ENCODE measurements at regions not wholly inside any gene's neighbourhood (a gene's known extent, or its start where the extent isn't known, plus 50 kb on each side); places are given as distances from the start of the nearest gene placed in this dataset.

DNA sequence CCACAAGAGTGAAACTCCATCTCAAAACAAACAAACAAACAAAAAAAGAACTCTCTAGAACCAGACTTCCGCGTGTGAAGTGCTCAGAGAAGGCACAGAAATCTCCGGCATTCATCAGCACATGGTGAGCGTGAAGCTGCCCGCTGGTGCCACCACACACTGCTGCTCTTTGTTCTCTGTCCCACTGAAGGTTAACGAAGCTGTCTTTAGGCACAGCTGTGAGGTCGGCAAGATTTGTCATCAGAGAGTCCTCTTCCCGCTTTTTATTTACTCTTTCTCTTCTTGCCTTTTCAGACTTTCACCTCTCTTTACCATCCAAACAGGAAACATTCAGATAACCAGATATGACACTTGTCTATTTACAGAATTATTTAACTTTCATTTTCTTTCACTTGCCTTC, 115.2 kb upstream of the ARGLU1 start:
- DNase-seq (ENCODE audit: low read depth in 4 of 4, low spot score in 2 of 4): no peak

DNA sequence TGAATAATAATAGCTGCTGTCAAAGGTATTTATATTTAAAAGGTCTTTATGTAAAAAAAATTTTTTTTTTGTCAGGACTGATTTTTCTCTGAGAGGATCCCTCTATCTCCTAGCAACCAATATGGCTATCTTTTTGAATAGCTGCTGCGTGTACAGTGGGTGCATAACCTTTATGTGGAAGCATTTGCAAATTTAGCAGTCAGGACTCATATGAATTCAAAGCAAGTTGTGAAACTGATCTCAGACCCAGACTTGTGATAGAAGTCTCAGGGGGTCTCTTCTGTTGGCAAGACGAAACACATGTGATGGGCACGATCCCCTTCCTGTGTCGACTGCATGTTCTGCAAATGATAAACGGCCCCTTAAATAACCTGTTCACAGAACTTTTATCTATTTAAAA, 114.1 kb upstream of the ARGLU1 start:
- DNase-seq (ENCODE audit: low read depth in 4 of 4, low spot score in 2 of 4): no peak

DNA sequence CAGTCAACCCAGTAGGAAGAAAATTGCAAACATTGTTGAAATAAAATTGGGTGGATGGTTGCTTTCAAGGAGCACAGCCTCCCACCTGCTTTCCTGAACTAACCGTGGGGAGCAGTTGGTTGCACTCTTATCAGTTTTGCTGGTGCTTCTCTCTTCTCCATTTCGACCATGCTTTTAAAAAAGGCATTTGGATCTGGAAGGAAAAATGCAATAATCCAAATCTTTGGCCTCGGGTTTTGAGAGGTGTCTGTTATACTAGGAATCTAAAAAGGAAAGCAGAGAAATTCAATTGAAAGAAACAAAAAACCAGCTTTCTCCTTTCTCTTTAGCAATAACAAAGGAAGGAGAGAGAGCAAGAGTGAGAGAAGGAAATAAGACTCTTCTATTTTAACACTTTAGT, 113.6 kb upstream of the ARGLU1 start:
- DNase-seq (ENCODE audit: low read depth in 4 of 4, low spot score in 2 of 4): no peak

DNA sequence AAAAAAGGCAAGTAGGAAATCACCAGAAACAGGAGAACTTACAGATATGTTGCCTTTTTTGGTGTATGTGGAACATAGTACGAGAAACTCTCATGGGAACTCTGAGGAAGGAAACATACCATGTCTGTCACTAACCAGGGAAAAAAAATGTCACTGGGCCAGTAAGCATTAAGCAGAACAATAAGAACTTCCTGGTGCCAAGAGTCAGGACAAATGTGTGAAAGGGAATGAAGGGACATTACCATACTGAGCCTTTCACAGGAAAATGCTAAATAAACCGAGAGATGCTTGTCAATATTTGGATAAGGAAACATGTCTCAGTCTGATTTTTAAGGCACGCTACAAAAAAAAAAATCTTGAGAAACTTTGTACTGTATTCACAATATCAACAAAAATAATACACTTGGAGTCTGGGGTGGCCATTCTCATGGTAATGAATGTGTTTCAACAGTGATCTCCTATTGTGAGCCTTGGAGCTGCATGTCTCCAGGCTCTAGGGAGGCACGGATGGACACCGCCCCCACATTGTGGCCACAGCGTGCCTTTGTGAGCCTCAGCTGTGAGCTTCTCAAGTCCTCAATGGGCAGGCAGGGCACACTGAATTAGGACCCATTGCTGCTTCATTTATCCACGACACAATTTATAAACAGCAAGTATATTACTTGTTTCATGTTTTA, 113.0 kb upstream of the ARGLU1 start:
- DNase-seq (ENCODE audit: low read depth in 4 of 4, low spot score in 2 of 4): no peak

DNA sequence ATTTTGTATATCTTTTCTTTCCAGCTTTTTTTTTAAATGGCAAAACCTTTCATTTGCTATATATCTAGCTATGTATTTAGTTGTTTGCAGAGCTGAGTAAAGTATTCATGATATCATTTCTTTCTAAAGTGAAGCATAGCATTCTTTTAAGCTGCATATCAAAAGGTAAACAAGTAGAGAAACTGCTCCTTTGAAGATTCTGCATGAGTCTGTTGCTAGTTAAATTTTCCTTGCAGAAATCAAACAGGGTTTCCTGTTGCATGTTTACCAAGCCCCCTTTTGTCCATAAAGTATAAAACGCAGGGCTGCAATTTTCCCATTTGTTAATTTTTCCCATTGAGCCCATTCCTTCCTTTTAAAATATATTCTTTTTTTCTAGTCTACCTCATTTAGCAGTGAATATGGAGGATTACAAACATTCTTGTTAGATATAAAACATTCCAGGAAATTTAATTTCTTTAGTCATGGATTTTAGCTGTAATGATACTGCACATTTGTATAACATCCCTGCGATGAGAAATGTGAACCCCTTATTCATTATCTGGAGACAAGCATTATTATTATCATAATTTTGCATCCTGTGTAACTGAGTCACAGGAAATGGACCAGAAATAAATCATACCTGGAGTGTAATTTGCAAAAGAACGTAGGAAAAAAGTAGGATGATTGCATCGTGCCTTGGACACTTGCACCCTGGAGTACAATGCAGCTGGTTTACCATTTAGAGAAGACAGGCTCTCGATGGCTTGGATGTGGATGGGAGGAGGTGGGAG, 110.9 kb upstream of the ARGLU1 start:
- no peak for DNase-seq (ENCODE audit: low read depth in 4 of 4, low spot score in 2 of 4)

DNA sequence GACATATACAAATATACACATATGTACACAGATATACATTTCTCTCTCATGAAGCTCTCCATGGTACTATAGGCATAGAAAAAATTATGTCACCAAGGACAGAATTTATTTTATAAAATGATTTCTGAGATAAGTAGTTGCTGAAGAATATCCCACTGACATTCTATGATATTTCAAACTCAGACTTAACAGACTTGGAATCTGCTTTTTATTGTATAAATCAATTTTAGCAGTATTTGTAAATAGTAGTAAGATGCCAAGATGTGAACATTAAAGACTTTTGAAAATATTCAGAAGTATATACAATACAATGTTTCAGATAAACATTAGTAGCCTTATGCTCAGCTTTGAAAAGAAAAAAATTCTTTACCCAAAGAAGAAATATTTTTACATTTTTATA, 107.4 kb upstream of the ARGLU1 start:
- no peak for DNase-seq (ENCODE audit: low read depth in 4 of 4, low spot score in 2 of 4)

DNA sequence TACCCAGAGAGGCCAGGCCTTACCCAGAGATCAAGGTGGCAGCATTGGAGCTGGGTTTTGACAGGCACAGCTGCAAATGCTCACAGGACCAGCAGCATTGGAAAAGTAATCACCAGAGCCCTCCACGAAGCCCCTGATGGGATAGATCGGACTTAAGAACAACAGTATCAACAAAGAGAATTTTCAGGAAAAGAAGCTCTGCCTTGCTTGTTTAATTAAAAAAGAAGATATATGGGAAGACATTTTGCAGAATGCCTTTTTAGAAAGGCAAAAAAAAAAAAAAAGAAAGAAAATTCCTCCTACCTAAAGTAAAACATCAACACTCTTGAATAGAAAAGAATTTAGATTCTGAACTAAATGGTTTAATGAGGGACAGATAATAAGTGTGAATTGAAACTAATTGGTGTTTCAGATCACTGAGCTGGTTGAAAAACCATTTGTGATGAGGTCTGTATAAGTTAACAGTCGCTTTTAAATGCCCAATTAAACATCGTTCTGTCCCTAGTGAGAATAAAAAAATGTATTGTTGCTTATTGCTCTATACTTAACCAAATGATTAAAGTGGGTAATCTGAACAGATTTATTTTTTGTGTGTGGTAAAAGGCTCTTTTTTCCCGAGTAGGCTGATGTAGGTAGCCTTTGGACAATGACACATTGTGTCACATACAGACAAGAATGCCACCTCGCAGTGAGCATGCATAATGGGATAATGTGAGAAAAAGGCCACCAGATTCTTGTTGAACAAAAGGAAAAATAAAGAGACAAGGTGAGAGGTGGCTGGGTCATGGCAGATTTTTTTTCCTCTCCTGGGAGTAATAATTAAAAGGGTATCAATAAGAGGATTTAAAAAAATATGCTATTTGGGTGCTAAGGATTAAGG, 93.0 kb upstream of the ARGLU1 start:
- no peak for DNase-seq (ENCODE audit: low read depth in 4 of 4, low spot score in 2 of 4)

DNA sequence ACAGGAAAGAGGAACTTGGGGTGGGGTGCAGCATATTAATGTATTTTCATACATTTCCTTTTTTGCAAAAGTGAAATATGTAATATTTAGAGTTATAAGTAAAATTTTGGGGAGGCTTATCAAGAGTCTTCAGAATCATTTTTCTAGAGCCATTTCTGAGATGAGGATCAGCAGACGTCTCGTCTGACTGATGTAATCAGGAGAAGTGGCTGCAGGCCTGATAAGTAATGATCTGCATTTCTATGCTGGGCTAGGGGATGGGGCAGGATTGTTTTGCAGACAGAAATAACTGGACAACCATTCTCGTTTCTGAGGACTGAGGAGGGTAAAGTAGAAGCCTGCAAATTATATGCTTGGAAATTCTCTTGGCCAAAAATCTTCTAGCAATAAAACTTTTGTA, 89.2 kb upstream of the ARGLU1 start:
- no peak for DNase-seq (ENCODE audit: low read depth in 4 of 4, low spot score in 2 of 4)

DNA sequence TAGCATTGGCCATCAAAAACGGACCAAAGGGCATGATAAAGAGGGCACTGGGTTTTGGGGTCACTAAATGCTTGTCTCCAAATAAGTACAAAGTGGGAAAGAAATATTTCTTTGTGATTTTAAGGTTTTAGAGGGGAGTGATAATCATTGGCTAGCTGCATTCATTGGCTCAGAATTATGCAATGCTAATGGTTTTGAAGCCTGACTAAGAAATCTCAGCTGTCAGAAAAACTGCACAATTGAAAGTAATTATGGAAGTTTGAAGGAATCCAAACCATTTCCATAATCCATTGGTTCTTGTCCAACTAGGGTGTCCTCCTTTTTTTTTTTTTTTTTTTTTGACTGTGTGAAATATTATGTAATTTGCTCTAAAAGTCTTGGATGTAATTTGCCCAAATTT, 88.2 kb upstream of the ARGLU1 start:
- no peak for DNase-seq (ENCODE audit: low read depth in 4 of 4, low spot score in 2 of 4)

DNA sequence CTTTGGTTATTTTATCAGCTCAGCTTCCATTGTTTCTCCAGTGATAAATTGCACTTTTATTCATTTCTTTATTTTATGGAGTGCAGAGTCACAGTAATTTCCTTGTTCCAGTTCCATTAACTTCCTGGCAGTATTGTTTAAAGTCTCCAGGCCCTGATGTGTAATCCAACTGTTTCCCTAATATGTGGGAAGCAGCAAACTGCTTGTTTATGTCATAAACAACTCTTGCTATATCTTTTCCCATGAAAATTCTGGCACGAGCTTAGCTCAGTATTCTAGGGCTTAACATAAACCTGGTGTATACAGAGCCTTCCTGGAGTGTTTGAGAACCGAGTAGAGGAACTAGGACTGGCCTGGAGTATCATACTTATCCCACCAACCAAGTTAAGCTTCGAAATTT, 83.5 kb upstream of the ARGLU1 start:
- DNase-seq (ENCODE audit: low read depth in 4 of 4, low spot score in 2 of 4): no peak

DNA sequence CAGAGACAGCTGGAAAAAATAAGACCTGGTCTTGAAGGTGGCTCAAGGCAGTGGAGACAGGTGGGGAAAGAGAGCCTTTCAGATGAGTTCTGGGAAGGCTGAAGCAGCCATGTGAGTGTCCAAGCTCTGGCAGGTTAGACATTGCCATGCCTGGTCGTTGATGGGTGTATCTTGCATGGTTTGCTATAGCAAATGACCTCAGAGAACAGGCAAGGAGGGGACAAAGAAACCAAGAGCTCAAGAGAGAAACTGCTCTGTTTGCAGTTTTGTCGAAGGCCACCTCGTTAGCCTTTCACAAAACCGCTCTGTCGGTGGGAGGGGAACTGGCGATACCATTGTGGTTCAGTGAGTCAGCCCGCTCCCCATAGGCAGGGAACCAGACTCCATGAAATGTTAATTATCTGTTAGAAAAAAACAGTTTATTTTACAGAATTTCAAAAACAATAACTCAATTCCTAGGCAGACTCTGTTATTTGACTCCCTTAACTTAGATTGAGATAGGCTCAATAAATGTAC, 82.8 kb upstream of the ARGLU1 start:
- DNase-seq (ENCODE audit: low read depth in 4 of 4, low spot score in 2 of 4): no peak

DNA sequence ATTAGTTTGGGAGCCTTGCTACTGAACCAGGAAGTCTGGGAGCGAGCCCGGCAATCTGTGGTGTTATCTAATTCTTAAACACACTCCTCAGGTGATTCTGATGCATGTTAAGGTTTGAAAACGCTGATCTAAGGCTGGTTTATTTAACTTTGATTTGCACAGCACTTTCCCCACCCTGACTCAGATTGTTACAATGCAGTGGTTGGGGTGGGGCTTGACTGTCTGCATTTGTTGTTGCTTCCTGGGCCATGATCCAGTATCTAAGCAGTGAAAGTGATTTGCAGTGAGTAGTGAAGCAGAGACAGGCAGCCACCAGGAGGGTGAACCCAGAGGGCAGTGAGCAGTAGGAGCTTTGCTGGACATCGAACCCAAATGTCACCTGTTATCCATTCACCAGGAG, 81.6 kb upstream of the ARGLU1 start:
- no peak for DNase-seq (ENCODE audit: low read depth in 4 of 4, low spot score in 2 of 4)

DNA sequence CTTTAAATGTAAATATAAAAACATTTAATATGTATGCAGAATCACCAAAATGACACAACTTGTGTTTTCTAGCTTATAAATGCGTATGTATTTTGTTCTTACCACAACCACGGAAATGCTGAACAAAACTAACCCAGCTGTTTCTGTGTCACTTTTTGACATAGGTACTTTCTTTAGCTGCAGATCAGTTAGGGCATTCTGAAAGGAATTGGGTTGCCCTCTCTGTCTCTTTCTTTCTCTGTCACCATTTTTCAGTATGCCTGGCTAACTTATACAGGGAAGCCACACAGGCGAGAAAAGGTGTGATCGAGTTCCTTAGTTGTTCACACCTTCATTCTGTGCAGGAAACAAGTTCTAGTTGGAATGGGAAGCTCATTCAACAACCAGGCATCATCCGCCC, 72.6 kb upstream of the ARGLU1 start:
- no peak for DNase-seq (ENCODE audit: low read depth in 4 of 4, low spot score in 2 of 4)

DNA sequence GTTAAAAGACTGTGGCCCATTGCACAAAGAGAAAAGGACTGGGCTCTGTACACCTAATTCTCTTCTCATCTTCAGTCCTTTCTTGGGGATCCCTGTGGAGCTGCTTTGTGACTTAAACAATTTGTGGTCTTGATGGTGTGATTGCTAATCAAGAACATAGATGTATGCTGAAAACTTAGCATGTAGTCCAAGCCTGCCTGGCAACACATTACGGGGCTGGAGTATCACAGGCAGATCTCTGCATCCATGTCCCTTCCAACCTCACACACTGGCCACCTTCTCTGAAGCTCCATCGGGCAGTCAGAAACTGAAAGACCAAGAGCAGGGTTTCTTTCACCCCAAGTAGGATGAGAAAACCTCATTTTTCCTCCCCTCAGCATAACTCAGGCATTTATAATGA, 69.6 kb upstream of the ARGLU1 start:
- DNase-seq (ENCODE audit: low read depth in 4 of 4, low spot score in 2 of 4): no peak

DNA sequence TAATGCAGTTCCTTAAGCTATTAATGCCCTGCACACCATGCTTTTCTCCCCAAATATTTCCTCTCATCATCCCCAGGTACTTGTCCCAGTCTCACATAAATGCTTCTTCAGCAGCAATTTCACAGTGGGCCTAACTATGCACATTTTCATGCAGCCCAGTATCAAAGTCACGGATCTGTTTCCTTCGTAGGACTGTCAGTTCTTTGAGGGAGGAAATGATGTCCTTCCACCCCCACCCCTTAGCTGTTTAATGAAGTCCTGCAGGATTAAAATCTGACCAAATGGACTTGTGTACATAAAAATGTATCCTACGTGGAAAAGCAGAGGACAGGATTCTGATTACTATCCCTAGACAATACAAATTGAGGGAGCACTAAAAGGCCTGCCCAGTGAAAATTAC, 68.6 kb upstream of the ARGLU1 start:
- no peak for DNase-seq (ENCODE audit: low read depth in 4 of 4, low spot score in 2 of 4)

DNA sequence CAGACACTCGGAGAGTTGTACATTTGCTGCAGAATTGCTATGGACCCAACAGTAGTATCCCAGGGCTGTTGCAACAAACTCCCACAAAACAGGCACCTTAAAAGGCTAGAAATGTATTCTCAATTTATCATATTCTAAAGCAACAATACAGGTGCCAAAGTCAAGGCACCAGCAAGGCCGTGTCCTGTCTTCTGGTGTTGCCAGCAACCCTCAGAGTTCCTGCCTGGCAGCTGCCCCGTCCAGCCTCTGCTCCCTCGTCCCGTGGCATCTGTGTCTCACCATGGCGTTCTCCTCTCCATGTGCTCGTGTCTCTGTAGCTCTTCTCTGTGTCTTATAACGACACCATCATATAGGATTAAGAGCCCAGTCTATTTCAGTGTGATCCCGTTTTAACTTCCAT, 67.7 kb upstream of the ARGLU1 start:
- no peak for DNase-seq (ENCODE audit: low read depth in 4 of 4, low spot score in 2 of 4)

DNA sequence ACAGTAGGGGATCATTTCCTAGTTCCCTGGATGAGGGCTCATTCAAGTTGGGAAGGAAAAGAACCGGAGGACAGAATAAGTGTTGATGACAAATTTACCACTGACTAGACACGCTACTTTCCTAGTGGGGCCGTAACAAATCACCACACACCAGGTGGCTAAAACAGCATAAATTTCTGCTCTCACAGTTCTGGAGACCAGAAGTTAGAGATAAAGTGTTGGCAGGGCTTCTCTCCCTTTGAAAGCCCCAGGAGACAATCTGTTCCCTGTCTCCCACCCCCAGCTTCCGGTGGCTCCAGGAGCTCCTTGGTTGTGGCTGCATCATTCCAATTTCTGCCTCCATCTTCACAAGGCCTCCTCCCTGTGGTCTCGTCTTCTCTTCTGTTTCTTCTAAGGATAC, 65.4 kb upstream of the ARGLU1 start:
- no peak for DNase-seq (ENCODE audit: low read depth in 4 of 4, low spot score in 2 of 4)

DNA sequence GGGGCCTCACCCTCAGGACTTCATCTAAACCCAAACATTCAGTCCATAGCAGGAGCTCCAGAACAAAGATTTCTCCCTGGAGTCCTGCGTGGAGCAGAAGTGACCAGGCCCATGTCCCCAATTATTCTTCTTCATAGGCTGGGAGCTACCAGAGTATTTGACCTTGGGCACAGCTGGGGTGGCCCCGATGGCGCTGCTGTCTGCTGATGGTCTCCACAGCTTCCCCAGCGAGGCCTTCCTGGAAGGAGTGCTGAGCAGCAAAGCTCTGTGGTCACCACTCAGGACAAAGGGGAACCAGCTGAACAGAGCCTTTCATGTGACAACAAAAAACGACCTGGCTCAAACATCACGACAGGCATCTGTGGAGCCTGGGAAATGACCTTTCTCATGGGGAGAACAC, 62.7 kb upstream of the ARGLU1 start:
- DNase-seq (ENCODE audit: low read depth in 4 of 4, low spot score in 2 of 4): no peak

DNA sequence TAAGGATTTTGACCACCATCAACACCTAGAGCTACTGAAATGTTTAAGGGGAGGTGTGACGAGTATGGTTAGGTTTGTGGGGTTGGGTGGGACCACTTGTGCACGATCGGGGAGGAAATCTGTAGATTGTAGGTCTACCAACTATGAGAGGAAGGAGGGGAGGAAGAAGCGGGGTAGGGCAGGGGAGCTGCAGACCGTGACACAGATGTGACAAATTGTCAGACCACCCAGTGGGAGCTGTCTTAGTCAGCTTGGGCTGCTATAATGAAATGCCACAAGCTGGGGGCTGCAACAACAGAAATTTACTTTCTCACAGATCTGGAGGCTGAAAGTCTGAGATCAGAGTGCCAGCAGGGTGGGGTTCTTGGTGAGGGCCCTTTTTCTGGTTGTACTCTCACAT, 62.2 kb upstream of the ARGLU1 start:
- DNase-seq (ENCODE audit: low read depth in 4 of 4, low spot score in 2 of 4): no peak

DNA sequence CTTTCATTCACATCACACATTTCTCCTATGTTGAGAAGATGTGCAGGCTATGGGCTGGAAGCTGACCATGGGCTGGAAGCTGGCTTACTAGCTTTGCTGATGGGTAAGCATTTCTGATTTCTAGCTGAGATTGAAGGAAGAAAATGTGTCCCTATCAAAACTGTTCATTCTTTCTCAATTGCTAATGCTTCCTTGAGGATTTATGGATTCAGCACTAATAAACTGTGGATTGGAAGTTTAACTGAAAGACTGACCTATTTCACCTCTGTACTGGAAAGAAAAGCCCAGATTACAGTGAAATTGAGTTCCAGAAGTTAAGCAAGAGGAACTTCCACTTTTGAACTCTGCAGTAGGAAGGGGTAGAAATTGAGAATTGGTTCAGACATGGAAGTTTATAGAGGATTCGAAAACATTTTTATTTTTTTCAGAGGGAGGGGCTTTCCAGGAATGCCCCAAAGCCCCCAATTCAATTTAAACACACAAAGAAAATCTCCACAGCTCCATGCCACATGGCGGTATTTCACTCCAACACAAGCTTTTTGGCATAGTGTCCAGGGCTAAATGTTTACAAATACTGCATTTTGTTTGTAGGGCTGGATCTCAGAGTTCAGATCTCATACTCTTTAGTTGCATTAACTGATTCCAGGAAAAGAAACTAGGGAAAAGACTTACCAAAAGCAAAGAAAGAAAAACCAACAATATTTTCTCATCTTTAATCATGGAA, 61.2 kb upstream of the ARGLU1 start:
- no peak for DNase-seq (ENCODE audit: low read depth in 4 of 4, low spot score in 2 of 4)

DNA sequence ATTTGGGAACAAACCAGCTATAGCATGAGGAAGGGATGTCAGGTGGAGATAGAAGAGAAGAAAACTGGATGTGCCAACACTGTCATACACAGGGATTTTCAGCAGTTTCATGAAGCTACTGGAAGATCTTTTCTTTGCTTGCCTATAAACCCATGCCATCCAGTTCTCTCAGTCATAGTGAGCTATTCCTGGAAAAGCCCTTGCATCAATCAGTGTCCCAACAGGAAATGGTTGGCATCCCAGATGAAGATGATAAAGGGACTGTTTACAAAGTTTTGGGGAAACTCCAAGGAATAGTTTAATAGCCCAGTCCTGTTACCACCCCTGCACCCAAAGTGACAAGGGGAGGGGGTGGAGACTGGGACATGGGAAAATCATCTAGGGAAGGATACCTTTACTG, 58.5 kb upstream of the ARGLU1 start:
- no peak for DNase-seq (ENCODE audit: low read depth in 4 of 4, low spot score in 2 of 4)
